ENCODE measurements at regions not wholly inside any gene's neighbourhood (a gene's known extent, or its start where the extent isn't known, plus 50 kb on each side); places are given as distances from the start of the nearest gene placed in this dataset.

GRCh38 chr12:91818227-91819131 lies 327.2 kb downstream of the BTG1 start:
- BruUV-seq (replicated peaks): no TSS peak

GRCh38 chr12:91817517-91817916 lies 328.1 kb downstream of the BTG1 start:
- peak overlapping the region; percentile 45 for H3K4me2 ChIP-seq (ENCODE audit: low read length)
- intact Hi-C loops (cut with micrococcal nuclease): loop anchor here (5.0 to 10.0 kb wide), 2 partner anchors 240 to 267 kb away; no protein-coding TSS in a partner anchor

More at GRCh38 chr12:91818227-91819131, 327.2 kb downstream of the BTG1 start:
- POLR2A ChIA-PET (ENCODE audit: unreplicated experiment): no interaction called here
- Histone ChIP-seq H3K4me2 (ENCODE audit: low read length) (peak overlapping the region; percentile 45), H3K27me3 (ENCODE audit: low read length) (no peaks in the 10 kb centered on the region), H3F3A (ENCODE audit: low read length, unreplicated experiment) (no peaks in the 10 kb centered on the region), H3K27ac (ENCODE audit: low read length) (peak overlapping the region; percentile 35; the same call in 1 of the 2 replicates), H4K20me1 (ENCODE audit: low read length) (no peaks in the 10 kb centered on the region), H3K4me1 (ENCODE audit: insufficient read depth, low read length) (peaks cover 19% of the 10 kb centered on the region), H3K36me3 (ENCODE audit: low read depth, low read length) (no peaks in the 10 kb centered on the region), H3K9me2 (replicated peaks; ENCODE audit: low read length) (no peaks in the 10 kb centered on the region), H3K4me3 (ENCODE audit: low read length) (no peak overlapping the region), H2AFZ (ENCODE audit: low read length) (no peak overlapping the region), H3K9me3 (ENCODE audit: low read length) (no peaks in the 10 kb centered on the region), H3K9ac (ENCODE audit: low read length) (no peak overlapping the region), H3K79me2 (ENCODE audit: low read length) (no peaks in the 10 kb centered on the region)
- DNase-seq: no peak
- intact Hi-C loops (cut with micrococcal nuclease): loop anchor here (2.0 to 10.0 kb wide), 3 partner anchors 241 to 326 kb away; partner anchors contain the start of gene BTG1
- no peak for TF ChIP-seq CTCF (conservative IDR thresholded peaks at IDR 0.05; ENCODE audit: low read depth, low read length)
- no peak for TF ChIP-seq EZH2phosphoT487 (IDR thresholded peaks at IDR 0.05; ENCODE audit: borderline replicate concordance, low read length)
- no peak for TF ChIP-seq EZH2 (IDR thresholded peaks at IDR 0.05; ENCODE audit: low read length, unreplicated experiment)
- ATAC-seq: no peak
- CTCF ChIA-PET: no interaction called here

More at GRCh38 chr12:91817517-91817916, 328.1 kb downstream of the BTG1 start:
- Histone ChIP-seq H3K36me3 (ENCODE audit: low read depth, low read length) (no peaks in the 10 kb centered on the region), H3K27me3 (ENCODE audit: low read length) (no peaks in the 10 kb centered on the region), H3K9me3 (ENCODE audit: low read length) (no peaks in the 10 kb centered on the region), H2AFZ (ENCODE audit: low read length) (0 out of 2 replicates have a peak overlapping the region, but pooled peaks have one; percentile 11), H3K4me1 (ENCODE audit: insufficient read depth, low read length) (peaks cover 19% of the 10 kb centered on the region), H4K20me1 (ENCODE audit: low read length) (no peaks in the 10 kb centered on the region), H3K9ac (ENCODE audit: low read length) (no peak overlapping the region), H3F3A (ENCODE audit: low read length, unreplicated experiment) (no peaks in the 10 kb centered on the region), H3K4me3 (ENCODE audit: low read length) (no peak overlapping the region), H3K79me2 (ENCODE audit: low read length) (no peaks in the 10 kb centered on the region), H3K9me2 (replicated peaks; ENCODE audit: low read length) (no peaks in the 10 kb centered on the region), H3K27ac (ENCODE audit: low read length) (peak overlapping the region; percentile 35)
- ChIA-PET CTCF (interaction anchor here (0.5 kb wide), 1 partner anchor 319 kb away, joined by 3 read pairs; no protein-coding TSS in a partner anchor), POLR2A (ENCODE audit: unreplicated experiment) (no interaction called here)
- peak; percentile 82 for DNase-seq
- BruUV-seq (replicated peaks): no TSS peak
- ATAC-seq: peak; percentile 92
- TF ChIP-seq EZH2 (IDR thresholded peaks at IDR 0.05; ENCODE audit: low read length, unreplicated experiment): no peak
- TF ChIP-seq CTCF (conservative IDR thresholded peaks at IDR 0.05; ENCODE audit: low read depth, low read length): peak; percentile 36; the same call in 1 of the 2 replicates
- TF ChIP-seq EZH2phosphoT487 (IDR thresholded peaks at IDR 0.05; ENCODE audit: borderline replicate concordance, low read length): no peak

Data from PC-3 (cell line).